SU-DHL-6 (cell line): ENCODE measurements at regions not wholly inside any gene's neighbourhood (a gene's known extent, or its start where the extent isn't known, plus 50 kb on each side); places are given as distances from the start of the nearest gene placed in this dataset.

Source experiments
- H2AFZ ChIP-seq: fragments of 200-600 bp; sonication (generic); 2 replicates; pipeline ENCODE4 v1.6.1; 2014; ENCODE audit warnings: low read depth, mild to moderate bottlenecking, moderate library complexity, mixed read lengths, antibody characterized with exemption, low read length; ENCODE audit not compliant: severe bottlenecking
- H3F3A ChIP-seq: fragments of 200-600 bp; shearing (Covaris generic); 2 replicates; pipeline ENCODE4 v1.6.0; 2016; ENCODE audit warnings: antibody characterized with exemption, mild to moderate bottlenecking; ENCODE audit not compliant: insufficient read depth
- H3K27ac ChIP-seq: fragments of 200-600 bp; sonication (generic); 2 replicates; pipeline ENCODE4 v1.5.1; 2016; ENCODE audit warnings: low read depth, mild to moderate bottlenecking, low read length, moderate library complexity, mixed read lengths
- H3K27me3 ChIP-seq: fragments of 200-600 bp; sonication (generic), shearing (Covaris generic); 2 replicates; pipeline ENCODE4 v1.6.0; 2014; ENCODE audit warnings: mild to moderate bottlenecking, low read length
- H3K36me3 ChIP-seq: fragments of 200-600 bp; sonication (generic); 2 replicates; pipeline ENCODE4 v1.6.1; 2014; ENCODE audit warnings: mild to moderate bottlenecking, low read length, mixed read lengths
- H3K4me2 ChIP-seq: fragments of 300-600, 200-600 bp; shearing (Covaris generic), sonication (generic); 2 replicates; pipeline ENCODE4 v1.6.0; 2014; ENCODE audit warnings: low read length, low read depth, mild to moderate bottlenecking; ENCODE audit not compliant: poor library complexity, severe bottlenecking
- H3K4me3 ChIP-seq: fragments of 200-600 bp; sonication (generic); 2 replicates; pipeline ENCODE4 v1.5.1; 2014; ENCODE audit warnings: antibody characterized with exemption, low read length, mild to moderate bottlenecking, mixed read lengths; ENCODE audit not compliant: insufficient read depth, poor library complexity, severe bottlenecking
- H3K79me2 ChIP-seq: fragments of 200-600 bp; sonication (generic); 2 replicates; pipeline ENCODE4 v1.6.1; 2014; ENCODE audit warnings: mild to moderate bottlenecking, low read length, moderate library complexity; ENCODE audit not compliant: insufficient read depth
- H3K9ac ChIP-seq: fragments of 200-600 bp; sonication (generic); 2 replicates; pipeline ENCODE4 v1.7.0; 2014; ENCODE audit warnings: mild to moderate bottlenecking, low read length
- H3K9me2 ChIP-seq: fragments of 200-600 bp; sonication (generic); replicated peaks from 2 replicates; pipeline ENCODE4 v1.6.1; 2014; ENCODE audit warnings: low read length; ENCODE audit not compliant: insufficient read depth
- H3K9me3 ChIP-seq: fragments of 200-600 bp; sonication (generic); 2 replicates; pipeline ENCODE4 v1.6.1; 2014; ENCODE audit warnings: low read length, mixed read lengths; ENCODE audit not compliant: insufficient read depth
- H4K20me1 ChIP-seq: fragments of 200-600 bp; sonication (generic); 2 replicates; pipeline ENCODE4 v1.6.1; 2014; ENCODE audit warnings: low read depth, mild to moderate bottlenecking, antibody characterized with exemption, low read length, moderate library complexity, mixed read lengths
- CTCF ChIP-seq: fragments of 200-600 bp; sonication (generic); IDR thresholded peaks from one replicate; pipeline ENCODE4 v1.5.1; 2017; ENCODE audit warnings: antibody characterized with exemption, mild to moderate bottlenecking, low read length, moderate library complexity; ENCODE audit not compliant: insufficient read depth, poor library complexity, severe bottlenecking
- EZH2phosphoT487 ChIP-seq: fragments of 200-600 bp; sonication (generic), shearing (Covaris generic); conservative IDR thresholded peaks from 2 replicates; pipeline ENCODE4 v1.6.1; 2018; ENCODE audit warnings: mild to moderate bottlenecking, antibody characterized with exemption, low read length, moderate library complexity, mixed read lengths

GRCh38 chr3:18888819-18889218 is 259.5 kb upstream of the KCNH8 start:
- no peaks in the 10 kb centered on the region for H4K20me1 ChIP-seq
- no peak overlapping the region for H2AFZ ChIP-seq
- TF ChIP-seq CTCF, result no peak
- no peak for TF ChIP-seq EZH2phosphoT487

DNA sequence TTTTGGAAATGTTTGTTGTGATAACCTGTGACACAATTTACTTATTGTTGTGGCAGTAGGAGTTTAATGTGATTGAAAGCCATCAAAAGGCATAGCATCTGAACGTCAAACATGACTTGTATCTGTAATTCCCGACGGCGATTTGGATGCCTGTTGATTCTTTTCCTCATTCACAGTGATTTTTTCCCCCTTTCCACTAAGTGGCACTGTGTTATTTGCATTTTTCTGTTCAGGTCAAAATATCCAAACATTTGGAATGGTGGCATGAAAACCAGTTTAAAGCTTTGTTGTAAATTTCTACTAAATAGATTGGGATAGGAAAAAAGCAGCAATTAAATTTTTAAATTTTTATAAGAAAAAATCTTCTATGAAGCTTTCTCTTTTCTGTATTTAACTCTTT is 259.9 kb upstream of the KCNH8 start:
- no peak overlapping the region for H3K27ac ChIP-seq
- no peaks in the 10 kb centered on the region for H3K9me3 ChIP-seq
- no peak overlapping the region for H3K4me2 ChIP-seq
- no peaks in the 10 kb centered on the region for H3K79me2 ChIP-seq
- H3K9ac ChIP-seq, result no peak overlapping the region
- TF ChIP-seq EZH2phosphoT487, result no peak
- TF ChIP-seq CTCF, result no peak
- no peaks in the 10 kb centered on the region for H4K20me1 ChIP-seq
- no peaks in the 10 kb centered on the region for H3K27me3 ChIP-seq
- H3F3A ChIP-seq, result no peaks in the 10 kb centered on the region
- no peaks in the 10 kb centered on the region for H3K9me2 ChIP-seq
- no peaks in the 10 kb centered on the region for H3K36me3 ChIP-seq
- no peak overlapping the region for H3K4me3 ChIP-seq
- H2AFZ ChIP-seq, result no peak overlapping the region

More at GRCh38 chr3:18888819-18889218, 259.5 kb upstream of the KCNH8 start:
- H3K9ac ChIP-seq, result no peak overlapping the region
- H3K9me3 ChIP-seq, result no peaks in the 10 kb centered on the region
- H3F3A ChIP-seq, result no peaks in the 10 kb centered on the region
- no peaks in the 10 kb centered on the region for H3K36me3 ChIP-seq
- H3K27me3 ChIP-seq, result no peaks in the 10 kb centered on the region
- H3K4me3 ChIP-seq, result no peak overlapping the region
- H3K27ac ChIP-seq, result no peak overlapping the region
- no peaks in the 10 kb centered on the region for H3K79me2 ChIP-seq
- no peak overlapping the region for H3K4me2 ChIP-seq
- H3K9me2 ChIP-seq, result no peaks in the 10 kb centered on the region

DNA sequence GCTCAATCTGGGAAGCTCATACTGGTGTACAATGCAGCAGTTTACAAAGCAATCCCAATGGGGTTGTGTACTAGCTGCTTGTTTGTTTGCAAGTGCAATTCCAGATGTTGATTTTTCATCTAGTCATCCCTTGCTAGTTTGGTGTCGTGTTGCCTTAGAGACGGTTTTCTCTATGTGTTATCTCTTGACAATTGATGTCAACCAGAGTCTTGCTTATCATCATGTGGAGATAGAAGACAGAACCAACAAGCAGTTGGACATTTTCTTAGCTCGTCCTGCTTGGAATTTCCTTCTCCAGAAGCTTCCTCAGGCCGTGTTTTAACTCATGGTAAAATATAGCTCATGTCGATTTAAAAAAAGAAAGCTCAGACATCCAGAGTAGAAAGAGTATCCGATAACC is 262.0 kb upstream of the KCNH8 start:
- TF ChIP-seq EZH2phosphoT487, result no peak
- no peak for TF ChIP-seq CTCF
- Histone ChIP-seq H3K4me2 (no peak overlapping the region), H3K27ac (no peak overlapping the region), H3F3A (no peaks in the 10 kb centered on the region), H3K27me3 (no peaks in the 10 kb centered on the region), H2AFZ (no peak overlapping the region), H3K4me3 (no peak overlapping the region), H3K9ac (no peak overlapping the region), H3K9me3 (no peaks in the 10 kb centered on the region), H4K20me1 (no peaks in the 10 kb centered on the region), H3K79me2 (no peaks in the 10 kb centered on the region), H3K36me3 (no peaks in the 10 kb centered on the region), H3K9me2 (no peaks in the 10 kb centered on the region)
